ENCODE measurements at regions not wholly inside any gene's neighbourhood (a gene's known extent, or its start where the extent isn't known, plus 50 kb on each side); places are given as distances from the start of the nearest gene placed in this dataset.

DNA sequence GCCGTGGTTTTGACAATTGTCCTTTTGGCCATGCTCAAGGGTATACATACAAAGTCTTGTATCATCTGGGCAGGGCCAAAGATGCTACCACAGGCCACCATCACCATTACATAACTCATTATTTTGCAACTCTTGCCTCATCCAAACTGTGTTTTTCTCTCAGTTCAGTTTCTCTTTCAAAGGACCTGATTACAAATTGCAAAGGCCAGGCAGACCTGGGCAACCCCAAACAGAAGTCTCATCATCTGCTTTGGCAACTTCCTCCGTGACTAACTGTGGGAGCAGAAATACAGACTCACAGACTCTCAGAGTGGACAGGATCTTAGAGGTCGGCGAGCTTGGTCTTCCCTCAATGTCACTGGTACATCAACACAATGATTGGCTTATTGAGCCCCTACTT, 117.8 kb upstream of the NEDD9 start:
- no peak for DNase-seq

DNA sequence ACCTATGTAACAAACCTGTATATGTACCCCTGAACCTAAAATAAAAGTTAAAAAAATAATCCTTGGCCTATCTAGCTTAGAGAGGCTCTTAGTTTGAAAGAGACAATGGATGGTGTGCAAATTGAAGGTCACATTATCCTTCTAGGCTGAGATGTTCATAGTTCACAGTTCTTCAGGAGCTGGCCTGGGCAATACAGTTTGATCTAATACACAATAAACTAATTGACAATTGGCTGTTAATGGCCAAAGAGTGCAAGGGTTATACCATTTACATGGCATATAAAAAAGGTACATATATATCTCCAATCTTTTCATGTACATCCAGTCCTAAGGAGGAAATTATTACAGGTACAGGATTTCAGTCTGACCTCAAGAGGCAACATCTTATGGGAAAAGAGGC, 117.4 kb upstream of the NEDD9 start:
- DNase-seq: no peak

DNA sequence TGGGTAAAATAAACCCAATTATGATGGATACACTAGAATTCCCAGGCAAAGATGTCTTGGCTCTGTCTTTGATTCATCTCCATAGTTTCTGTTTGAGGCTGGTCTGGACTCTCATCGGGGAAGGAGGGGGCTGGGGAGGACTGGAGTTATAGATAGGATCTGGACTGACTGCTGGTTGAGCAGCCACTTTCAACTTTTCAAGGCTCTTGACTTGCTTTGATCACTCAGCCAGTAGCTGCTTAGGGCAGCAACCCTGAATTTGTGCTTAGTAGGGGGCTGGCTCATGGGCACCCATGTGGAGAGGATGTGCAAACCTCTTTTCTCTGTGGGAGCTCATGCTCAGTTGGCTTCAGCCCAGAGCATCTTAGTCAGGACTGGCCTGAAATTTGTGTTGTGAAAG, 114.0 kb upstream of the NEDD9 start:
- no peak for DNase-seq

DNA sequence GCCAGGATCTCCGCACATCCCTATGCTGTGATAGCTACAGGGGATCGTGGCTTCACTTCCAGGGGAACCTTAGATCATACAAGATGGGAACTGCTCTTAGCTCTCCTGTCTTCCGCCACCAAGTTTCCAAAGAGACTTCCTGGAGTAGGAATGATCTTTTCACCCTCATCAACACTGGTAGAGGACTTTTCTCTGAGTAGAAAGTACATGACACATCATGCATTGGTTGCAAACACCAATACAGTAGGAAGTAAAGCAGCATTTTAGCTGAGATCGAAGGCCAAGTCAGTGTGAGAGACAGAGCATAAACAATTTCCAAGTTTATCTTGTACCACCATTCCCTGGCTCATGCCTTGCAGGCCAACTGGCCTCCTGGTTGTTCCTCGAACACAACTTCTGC, 113.1 kb upstream of the NEDD9 start:
- no peak for DNase-seq

DNA sequence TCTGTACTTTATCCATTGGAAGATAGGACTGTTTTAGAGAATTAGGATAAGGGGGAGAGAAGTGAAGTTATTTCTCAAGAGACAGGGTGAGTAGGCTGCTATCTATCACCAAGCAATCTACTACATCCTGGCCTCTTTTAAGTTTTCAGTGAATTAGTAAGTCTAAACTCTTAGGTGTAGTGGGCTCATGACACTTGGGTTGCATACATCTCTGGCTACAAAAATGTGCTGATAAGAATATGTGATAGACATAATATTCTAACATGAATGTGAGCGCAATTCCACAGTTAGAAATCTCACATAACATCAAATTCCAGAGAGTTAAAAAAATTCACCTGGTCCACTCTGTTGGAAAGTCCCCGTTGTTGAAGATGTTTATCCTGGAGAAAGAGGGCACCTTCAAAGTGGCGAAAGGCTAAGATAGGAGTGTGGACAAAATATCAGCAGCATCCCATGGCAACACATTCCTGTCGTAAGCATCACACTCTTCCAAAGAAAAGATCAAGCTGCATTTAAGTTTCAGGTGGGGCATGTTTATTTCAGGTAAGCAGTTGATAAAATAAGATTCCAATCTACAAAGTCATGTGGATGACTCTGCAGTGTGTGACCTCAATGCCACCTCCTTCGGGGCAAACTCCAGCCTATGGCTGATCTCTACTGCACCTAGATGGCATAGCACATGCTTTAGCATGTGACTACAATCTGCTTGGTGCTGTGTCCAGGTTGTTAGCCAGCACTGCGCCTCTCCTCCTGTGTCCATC, 111.7 kb upstream of the NEDD9 start:
- no peak for DNase-seq

DNA sequence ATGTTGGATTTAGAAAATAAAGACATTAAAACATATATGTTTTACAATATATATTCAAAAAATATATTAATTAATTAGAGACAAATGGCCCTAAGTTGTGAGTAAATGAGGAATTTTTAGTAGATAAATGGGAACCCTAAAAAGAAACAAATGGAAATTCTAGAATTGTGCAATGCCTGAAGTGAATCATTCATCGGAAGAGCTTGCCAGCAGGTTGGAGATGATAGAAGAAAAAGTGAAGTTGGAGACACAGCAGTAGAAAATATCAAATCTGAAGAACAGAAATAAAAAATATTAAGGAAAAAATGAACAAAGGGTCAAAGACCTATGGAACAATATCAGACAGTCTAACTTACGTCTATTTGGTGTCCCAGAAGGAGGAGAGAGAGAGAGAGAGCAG, 109.4 kb upstream of the NEDD9 start:
- DNase-seq: no peak

DNA sequence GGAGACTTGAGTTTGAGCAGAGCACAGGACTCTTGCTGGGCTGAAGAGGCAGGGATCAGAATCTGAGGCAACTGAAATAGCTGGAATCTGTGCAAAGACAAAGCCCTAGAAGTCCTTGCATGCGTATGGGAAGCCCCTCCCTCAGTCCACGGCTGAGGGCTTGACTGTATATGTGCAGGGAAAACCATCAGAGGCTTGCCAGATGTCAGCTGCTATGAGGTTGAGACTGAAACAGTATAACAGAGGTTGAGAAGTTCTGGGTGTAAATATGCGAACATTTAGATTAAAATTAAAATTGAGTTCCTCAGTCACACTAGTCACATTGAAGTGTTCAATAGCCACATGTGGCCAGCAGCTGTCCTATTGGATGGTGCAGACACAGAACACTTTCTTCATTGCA, 108.8 kb upstream of the NEDD9 start:
- no peak for DNase-seq

DNA sequence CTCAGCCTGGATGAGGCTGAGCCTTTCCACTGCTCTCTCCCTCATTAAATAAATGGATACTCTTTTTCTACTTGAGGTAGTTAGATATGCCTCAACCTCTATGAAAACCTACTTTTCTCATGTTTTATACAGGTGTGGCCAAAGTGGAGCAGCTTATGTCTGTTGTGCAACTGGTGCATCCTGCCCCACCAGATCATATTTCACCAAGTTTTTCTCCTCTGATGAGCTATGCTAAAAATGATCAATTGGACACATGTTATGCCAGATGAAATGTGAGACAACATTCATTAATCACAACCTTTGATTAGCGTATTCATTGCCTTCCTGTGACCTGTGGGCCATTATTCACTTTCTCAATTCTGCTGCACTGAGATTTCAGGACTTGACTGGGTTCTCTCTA, 106.9 kb upstream of the NEDD9 start:
- no peak for DNase-seq

DNA sequence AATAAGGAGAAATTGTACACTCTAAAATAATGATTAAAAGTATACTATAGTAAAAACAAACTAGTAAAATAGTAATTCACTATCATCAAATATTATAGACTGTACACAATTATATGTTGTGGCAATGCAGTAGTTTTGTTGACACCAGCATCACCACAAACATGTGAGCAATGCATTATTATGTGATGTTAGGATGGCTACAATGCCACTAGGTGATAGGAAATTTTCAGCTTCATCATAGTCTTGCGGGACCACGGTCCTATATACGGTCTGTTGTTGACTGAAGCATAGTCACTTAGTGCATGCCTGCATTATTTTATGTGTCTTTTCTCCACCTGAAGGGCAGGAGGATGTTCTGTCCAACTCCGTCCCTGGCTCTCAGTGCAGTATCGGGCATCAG, 104.8 kb upstream of the NEDD9 start:
- DNase-seq: no peak

DNA sequence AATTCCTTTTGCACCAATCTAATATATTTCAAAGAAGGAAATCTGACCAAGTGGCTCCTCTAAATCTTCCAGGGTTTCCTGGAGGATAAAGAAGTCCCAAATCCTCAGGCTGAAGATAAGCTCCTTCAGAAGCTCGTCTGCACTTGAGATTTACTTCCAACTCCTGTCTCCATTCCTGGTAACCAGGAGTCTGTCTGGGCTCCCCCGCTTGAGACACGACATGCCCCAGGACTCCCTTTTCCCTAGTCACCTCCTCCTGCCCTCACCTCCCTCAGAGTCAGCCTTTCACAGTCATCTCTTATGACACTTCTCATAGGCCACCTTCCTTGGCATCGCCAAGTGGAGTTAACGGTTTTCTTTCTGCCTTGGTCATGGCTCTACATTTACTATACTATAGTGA, 103.4 kb upstream of the NEDD9 start:
- no peak for DNase-seq

DNA sequence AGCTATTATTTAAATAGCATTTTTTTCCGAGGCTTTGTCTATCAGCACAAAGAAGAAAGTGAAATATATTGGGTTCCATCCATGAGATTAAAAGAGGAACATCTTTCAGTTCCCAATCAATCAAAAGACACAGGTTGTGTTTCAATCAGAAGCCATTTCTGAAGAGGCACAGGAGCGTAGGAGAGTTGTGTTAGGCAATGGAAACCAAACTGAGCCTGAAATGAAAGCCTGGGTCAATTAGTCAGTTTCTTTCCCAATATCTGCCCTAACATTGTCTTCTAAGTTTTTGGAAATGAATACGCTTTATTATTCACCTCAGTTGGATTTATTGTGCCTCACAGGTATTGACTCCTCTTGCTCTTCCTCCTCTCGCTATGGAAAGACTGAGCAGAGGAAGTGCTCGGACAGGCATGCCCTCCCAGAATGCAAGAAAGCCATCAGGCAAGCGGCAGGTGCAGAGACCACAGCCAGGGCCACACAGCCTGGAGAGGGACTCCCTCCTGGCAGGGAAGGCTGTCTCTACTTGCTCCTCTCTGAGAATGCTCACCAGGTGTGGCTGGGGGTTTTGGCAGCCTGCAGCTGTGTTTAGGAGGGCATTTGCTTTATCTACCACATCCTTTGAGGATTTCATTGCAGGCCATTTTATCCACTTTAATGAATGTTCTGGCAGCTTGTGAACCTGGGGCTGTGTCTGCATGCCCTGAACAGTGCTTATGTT, 100.8 kb upstream of the NEDD9 start:
- peak; percentile 65 for DNase-seq

DNA sequence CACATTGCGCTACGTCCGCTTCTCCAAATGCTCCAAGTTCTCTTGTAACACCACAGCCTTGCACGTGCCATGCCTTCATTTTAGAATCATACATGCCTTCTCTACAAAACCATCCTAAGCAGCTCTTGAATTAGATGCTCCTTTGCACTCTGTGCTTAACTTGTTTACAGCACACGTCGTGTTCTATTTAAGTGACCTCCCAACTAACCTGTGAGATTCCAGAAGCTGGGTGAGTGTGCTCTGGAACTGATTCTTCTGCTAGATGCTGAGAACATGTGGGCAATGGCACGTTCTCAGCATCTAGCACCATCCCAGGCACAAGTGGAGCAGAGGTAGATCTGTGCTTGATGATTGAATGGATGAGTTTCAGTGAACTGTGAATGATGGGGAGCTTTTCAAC, 100.0 kb upstream of the NEDD9 start:
- no peak for DNase-seq

DNA sequence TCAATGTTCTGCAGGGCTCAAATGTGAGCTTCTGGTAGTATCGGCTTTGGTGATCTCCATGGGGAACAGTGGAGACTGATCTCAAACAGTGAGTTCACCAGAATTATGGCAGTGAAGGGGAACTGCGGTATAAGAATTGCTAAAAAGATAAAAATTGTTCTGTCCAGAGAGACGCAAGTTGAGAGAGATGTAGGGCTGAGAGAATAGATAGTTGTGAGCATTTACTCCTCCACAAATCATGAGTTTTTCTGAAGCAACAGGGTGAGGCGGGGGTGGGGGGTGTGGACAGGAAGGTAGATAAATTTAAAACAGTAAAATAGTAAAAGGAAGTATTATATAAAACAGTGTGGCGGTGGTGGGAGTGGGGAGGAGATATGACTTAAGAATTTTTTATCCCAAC, 98.6 kb upstream of the NEDD9 start:
- DNase-seq: no peak

DNA sequence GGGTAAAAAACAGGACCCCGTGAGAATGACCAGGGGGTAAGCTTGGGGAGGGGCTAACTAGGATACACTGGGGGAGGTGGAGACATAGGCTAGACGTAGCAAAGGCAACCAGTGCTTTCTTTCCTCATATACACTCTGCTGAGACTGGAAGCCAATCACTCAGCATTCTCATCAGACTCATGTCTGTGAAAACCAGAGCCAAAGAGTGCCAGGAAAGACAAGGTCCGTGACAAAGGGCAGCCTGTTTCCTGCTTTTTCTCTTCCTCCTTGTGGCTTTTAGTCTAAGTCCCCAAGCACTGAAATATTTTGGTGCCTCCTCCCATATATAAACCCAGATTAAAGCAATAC, 97.9 kb upstream of the NEDD9 start:
- no peak for DNase-seq

DNA sequence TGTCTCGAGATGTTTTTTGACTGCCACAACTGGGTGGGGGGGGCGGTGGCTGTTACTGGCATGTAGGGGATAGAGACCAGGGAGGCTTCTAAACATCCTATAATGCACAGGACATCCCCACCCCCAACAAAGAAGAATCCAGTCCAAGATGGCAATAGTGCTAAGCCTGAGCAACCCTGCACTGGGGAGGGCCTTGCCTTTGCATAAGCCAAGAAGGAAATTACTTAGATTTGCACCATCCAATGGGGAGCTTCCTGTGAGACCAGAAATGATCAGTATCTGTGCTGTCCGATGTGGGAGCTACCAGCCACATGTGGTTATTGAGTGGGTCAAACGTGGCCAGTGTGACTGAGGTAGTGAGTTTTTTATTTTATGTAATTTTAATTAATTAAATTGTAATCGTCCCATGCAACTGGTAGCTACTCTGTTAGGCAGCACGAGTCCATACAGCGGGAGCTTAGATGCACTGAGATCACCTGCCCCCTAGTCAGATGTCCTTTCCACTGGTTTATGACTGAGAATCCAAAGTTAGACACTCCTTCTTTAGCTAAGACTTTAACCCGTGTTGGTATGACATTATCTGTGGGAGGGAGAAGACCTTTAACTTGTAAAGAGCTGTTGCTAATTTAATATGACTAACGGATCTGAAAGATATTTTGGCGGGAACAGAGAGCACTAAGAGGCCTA, 97.4 kb upstream of the NEDD9 start:
- no peak for DNase-seq

DNA sequence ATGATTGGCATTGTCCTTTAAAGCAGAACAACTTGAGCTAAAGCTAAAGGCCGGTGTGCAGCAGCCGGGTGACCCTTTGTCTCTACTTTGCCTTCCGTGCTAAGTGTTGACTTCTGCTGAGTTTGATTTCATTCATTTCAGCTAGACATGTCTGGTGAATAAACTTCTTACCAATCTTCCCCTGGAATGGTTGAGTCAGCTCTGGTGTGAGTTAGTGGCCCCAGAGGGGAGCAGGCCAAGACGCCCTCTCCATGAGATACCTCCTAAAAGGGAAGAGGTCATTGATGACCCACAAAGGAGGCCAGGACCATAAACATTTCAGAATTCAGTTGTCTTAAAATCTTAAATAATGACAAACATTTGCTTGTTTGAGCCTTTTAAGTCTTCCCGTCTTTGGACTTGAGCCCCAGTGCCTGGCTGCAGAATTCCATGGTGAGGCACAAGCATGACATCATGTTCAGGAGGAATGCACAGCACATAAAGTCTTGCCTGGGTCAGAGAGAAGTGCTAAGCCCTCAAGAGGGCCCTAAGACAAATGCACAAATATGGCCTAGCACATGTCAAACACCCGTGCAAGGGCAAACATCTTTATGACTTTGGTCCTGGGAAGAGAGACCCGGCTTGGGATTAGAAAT, 96.3 kb upstream of the NEDD9 start:
- no peak for DNase-seq

DNA sequence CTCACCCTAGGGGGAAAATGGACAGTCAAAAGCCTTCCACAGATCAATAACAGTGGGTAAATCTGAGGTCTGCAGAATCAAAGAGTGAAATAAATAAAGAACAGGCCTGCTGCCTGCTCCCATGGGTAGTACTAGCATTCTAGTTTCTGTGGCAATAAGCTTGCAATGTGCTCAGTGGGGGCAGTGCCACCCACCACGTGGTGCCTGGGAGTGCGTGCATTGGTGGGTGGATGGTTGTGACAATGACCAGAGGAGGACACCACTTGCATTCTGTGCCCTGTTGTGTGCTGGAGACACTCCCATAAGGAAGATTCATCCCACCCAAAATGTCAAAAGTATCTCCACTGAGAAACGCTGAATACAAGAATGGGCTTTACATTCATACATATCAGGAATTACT, 95.5 kb upstream of the NEDD9 start:
- DNase-seq: no peak

DNA sequence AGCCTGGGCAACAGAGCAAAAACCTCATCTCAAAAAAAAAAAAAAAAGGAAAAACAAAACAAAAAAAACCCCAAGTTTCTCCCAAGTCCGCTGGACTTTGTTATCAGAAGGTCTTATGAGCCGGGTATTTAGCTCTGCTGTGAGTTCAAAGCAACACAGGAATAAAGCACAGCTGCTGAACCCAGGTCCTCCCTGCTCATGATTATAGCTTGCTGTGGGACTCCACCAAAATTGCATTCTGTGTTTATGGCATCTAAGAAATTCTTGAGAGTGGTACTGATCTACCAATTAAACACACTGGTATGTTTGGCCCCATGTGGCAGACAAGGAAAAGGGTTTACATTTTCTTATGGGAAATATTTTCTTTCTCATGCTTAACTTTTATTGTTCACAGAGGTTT, 93.6 kb upstream of the NEDD9 start:
- DNase-seq: no peak

DNA sequence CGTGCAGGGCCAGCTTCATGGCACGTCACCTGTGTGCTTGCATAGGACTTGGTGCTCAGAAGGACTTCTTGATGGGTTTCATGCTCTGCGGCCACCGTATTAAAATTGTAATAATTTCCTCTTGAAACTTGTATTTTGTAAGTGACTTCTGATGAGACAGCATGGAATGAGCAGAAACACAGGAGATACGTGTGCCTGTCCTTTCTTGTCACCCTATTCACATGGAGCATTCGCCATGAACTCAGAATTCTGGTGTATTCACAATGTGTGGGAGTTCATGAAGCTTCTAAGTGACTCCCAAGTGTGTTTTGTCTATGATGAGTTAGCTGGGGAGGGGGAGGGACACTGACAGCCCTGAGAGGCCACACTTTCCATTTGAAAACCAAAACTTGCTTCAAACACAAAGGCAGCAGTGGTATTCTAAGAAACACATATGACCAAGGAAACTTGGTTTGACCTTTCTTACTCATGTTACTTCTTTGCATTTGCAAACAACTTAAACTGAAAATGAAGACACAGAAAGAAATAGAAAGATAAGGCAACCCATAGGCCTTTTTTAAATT, 92.1 kb upstream of the NEDD9 start:
- DNase-seq: no peak

DNA sequence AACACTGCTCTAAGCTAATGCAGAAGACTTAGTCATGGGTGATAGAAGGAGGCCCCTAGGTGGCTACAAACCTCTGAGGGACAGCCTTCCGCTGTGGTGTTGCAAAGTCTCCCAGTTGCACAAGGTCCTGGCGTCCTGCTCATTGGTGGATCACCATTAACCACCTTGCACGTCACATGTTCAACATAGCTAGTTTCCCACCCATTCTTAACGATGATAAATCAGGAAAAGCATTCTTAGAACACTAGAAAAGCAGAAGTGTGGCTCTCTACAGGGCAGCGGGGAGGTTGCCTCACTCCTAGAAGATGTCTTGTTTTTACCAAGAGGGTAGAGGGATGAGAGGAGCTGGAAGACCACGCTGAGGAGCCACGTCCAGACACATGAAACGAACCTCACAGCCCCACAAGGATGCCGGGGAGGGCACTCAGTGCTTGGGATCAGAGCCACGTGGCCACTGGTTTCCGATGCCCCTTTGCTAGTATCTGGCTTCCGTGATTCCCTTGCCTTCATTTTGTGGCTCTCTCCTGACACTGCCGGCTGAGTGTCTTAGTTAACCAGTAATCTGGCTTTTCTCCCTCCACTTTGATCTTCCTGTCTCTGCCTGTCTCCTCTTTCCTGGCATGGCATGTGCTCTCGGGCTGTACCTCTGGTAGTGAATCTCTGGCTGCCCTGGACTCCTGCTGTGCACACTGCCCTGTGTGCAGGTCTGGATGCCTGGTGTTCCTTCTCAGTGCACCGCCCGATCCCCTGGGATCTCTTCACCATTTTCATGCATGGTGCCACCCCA, 91.4 kb upstream of the NEDD9 start:
- DNase-seq: no peak

DNA sequence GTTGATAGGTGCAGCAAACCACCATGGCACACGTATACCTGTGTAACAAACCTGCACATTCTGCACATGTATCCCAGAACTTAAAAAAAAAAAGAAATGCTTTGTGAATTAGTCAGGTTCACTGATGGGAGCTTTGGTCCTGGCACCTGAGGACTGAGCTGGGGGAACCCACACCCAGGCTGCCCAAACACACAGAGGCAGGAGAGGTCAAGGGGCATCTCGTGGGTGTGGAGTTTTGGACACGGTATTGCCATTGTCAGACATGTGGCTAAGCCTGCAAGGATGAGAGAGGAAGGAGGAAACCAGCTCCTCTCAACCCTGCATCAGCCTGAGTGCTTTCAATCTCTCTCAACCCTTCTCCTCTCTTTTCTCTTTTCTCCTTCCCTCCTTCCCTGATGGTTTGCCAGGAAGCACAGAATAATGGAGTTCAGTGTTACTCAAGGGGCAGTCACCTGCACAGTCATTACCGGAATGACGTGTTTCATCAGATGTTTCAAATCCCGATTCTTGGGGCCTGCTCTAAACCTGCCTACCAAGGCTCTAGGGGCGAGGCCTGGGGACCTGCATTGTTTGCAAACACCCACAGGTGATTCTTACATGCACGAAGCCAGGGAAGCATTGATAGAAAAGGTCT, 89.9 kb upstream of the NEDD9 start:
- DNase-seq: no peak

DNA sequence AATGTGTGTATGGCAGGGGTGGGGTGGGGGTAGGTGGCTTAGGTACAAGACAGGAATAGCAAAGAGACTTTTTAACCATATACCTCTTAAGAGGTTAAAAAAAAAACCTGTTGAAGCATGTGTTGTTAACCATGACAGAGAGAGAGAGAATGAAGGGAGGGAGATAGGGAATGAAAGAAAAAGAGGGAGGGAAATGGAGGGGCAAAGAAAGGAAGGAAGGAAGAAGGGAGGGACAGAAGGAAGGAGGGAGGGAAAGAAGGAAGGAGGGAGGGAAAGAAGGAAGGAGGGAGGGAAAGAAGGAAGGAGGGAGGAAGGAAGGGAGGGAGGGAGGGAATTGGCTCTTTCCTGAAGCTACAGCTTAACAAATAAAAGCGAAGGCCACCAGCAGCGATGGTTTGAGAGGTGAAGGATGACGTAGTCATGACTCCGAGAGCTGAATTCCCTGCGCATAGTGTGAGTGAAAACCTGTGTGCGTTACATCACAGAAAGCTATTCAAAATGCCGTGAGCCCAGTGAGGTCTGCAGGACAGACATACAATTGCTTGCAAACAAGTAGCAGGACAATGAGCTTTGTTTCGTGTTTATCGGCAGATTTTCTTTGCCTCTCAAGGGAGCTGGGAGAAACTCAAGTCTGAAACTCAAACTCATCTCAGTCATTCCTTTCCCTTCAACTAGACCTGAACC, 88.6 kb upstream of the NEDD9 start:
- no peak for DNase-seq
